ENCODE measurements at regions not wholly inside any gene's neighbourhood (a gene's known extent, or its start where the extent isn't known, plus 50 kb on each side); places are given as distances from the start of the nearest gene placed in this dataset.
"Not testable (repeated sequence)": the region's sequence is repeated elsewhere in the genome, so short reads cannot be mapped to it uniquely, and the experiment has no call there.

- Histone ChIP-seq H3K9me3 (ENCODE audit: insufficient read depth, low read depth, low read length) (0 out of 2 replicates have a peak, but pooled peaks cover 4% of the 10 kb centered on the region), H3K4me1 (ENCODE audit: insufficient read depth, low read length) (peaks cover 5% of the 10 kb centered on the region; the same call in 1 of the 2 replicates), H3K4me3 (ENCODE audit: low read length) (no peak overlapping the region), H3K27me3 (ENCODE audit: insufficient read depth, low read length) (no peaks in the 10 kb centered on the region), H3K27ac (ENCODE audit: low read depth, low read length) (no peak overlapping the region), H3K36me3 (ENCODE audit: insufficient read depth, low read length) (no peaks in the 10 kb centered on the region), H3K9ac (ENCODE audit: low read depth, low read length) (no peak overlapping the region)
Measured at GRCh38 chr5:92951746-92952145, 629.3 kb downstream of the NR2F1-AS1 start.

GRCh38 chr5:92946546-92946945, 634.5 kb downstream of the NR2F1-AS1 start:
- H3K27me3 ChIP-seq (ENCODE audit: insufficient read depth, low read length), result no peaks in the 10 kb centered on the region
- H3K27ac ChIP-seq (ENCODE audit: low read depth, low read length), result no peak overlapping the region
- peaks cover 6% of the 10 kb centered on the region; the same call in 1 of the 2 replicates for H3K4me1 ChIP-seq (ENCODE audit: insufficient read depth, low read length)
- 0 out of 2 replicates have a peak, but pooled peaks cover 2% of the 10 kb centered on the region for H3K9me3 ChIP-seq (ENCODE audit: insufficient read depth, low read depth, low read length)
- H3K36me3 ChIP-seq (ENCODE audit: insufficient read depth, low read length), result no peaks in the 10 kb centered on the region
- H3K9ac ChIP-seq (ENCODE audit: low read depth, low read length), result no peak overlapping the region
- WGBS, result 95% methylated on average over 5 of the region's 8 CpGs
- no peak overlapping the region for H3K4me3 ChIP-seq (ENCODE audit: low read length)

GRCh38 chr5:92945605-92946097, 635.4 kb downstream of the NR2F1-AS1 start:
- Histone ChIP-seq H3K9ac (ENCODE audit: low read depth, low read length) (no peak overlapping the region), H3K9me3 (ENCODE audit: insufficient read depth, low read depth, low read length) (no peaks in the 10 kb centered on the region), H3K27ac (ENCODE audit: low read depth, low read length) (no peak overlapping the region), H3K4me3 (ENCODE audit: low read length) (no peak overlapping the region), H3K27me3 (ENCODE audit: insufficient read depth, low read length) (no peaks in the 10 kb centered on the region), H3K36me3 (ENCODE audit: insufficient read depth, low read length) (no peaks in the 10 kb centered on the region), H3K4me1 (ENCODE audit: insufficient read depth, low read length) (peaks cover 6% of the 10 kb centered on the region; the same call in 1 of the 2 replicates)

GRCh38 chr5:92944903-92945604, 636.0 kb downstream of the NR2F1-AS1 start:
- Histone ChIP-seq H3K27ac (ENCODE audit: low read depth, low read length) (no peak overlapping the region), H3K4me3 (ENCODE audit: low read length) (no peak overlapping the region), H3K9ac (ENCODE audit: low read depth, low read length) (no peak overlapping the region), H3K9me3 (ENCODE audit: insufficient read depth, low read depth, low read length) (no peaks in the 10 kb centered on the region), H3K27me3 (ENCODE audit: insufficient read depth, low read length) (no peaks in the 10 kb centered on the region), H3K4me1 (ENCODE audit: insufficient read depth, low read length) (peaks cover 6% of the 10 kb centered on the region; the same call in 1 of the 2 replicates), H3K36me3 (ENCODE audit: insufficient read depth, low read length) (no peaks in the 10 kb centered on the region)
- 82% methylated on average over 3 of the region's 3 CpGs for WGBS

- Histone ChIP-seq H3K9ac (ENCODE audit: low read depth, low read length) (no peak overlapping the region), H3K27ac (ENCODE audit: low read depth, low read length) (no peak overlapping the region)
Measured at GRCh38 chr5:92944337-92944736, 636.7 kb downstream of the NR2F1-AS1 start.

GRCh38 chr5:92942762-92943161, 638.3 kb downstream of the NR2F1-AS1 start:
- no peaks in the 10 kb centered on the region for H3K36me3 ChIP-seq (ENCODE audit: insufficient read depth, low read length)
- no peaks in the 10 kb centered on the region for H3K9me3 ChIP-seq (ENCODE audit: insufficient read depth, low read depth, low read length)
- no peaks in the 10 kb centered on the region for H3K27me3 ChIP-seq (ENCODE audit: insufficient read depth, low read length)
- no peak overlapping the region for H3K9ac ChIP-seq (ENCODE audit: low read depth, low read length)
- H3K4me1 ChIP-seq (ENCODE audit: insufficient read depth, low read length), result peaks cover 9% of the 10 kb centered on the region; the same call in 1 of the 2 replicates
- H3K27ac ChIP-seq (ENCODE audit: low read depth, low read length), result no peak overlapping the region
- no peak overlapping the region for H3K4me3 ChIP-seq (ENCODE audit: low read length)

More at GRCh38 chr5:92944337-92944736, 636.7 kb downstream of the NR2F1-AS1 start:
- H3K9me3 ChIP-seq (ENCODE audit: insufficient read depth, low read depth, low read length), result no peaks in the 10 kb centered on the region
- H3K27me3 ChIP-seq (ENCODE audit: insufficient read depth, low read length), result no peaks in the 10 kb centered on the region
- no peak overlapping the region for H3K4me3 ChIP-seq (ENCODE audit: low read length)
- no peaks in the 10 kb centered on the region for H3K36me3 ChIP-seq (ENCODE audit: insufficient read depth, low read length)
- 100% methylated on average over 1 of the region's 2 CpGs for WGBS
- H3K4me1 ChIP-seq (ENCODE audit: insufficient read depth, low read length), result peaks cover 9% of the 10 kb centered on the region; the same call in 1 of the 2 replicates

- H3K27ac ChIP-seq (ENCODE audit: low read depth, low read length), result no peak overlapping the region
- no peaks in the 10 kb centered on the region for H3K27me3 ChIP-seq (ENCODE audit: insufficient read depth, low read length)
- no peaks in the 10 kb centered on the region for H3K9me3 ChIP-seq (ENCODE audit: insufficient read depth, low read depth, low read length)
- H3K9ac ChIP-seq (ENCODE audit: low read depth, low read length), result no peak overlapping the region
- H3K36me3 ChIP-seq (ENCODE audit: insufficient read depth, low read length), result no peaks in the 10 kb centered on the region
- H3K4me1 ChIP-seq (ENCODE audit: insufficient read depth, low read length), result peaks cover 9% of the 10 kb centered on the region; the same call in 1 of the 2 replicates
- no peak overlapping the region for H3K4me3 ChIP-seq (ENCODE audit: low read length)
- WGBS, result 95% methylated on average over 9 of the region's 9 CpGs
Measured at GRCh38 chr5:92941806-92942205, 639.2 kb downstream of the NR2F1-AS1 start.

- H3K4me1 ChIP-seq (ENCODE audit: insufficient read depth, low read length), result 0 out of 2 replicates have a peak, but pooled peaks cover 3% of the 10 kb centered on the region
- WGBS, result 74% methylated on average over 4 of the region's 4 CpGs
- no peak overlapping the region for H3K4me3 ChIP-seq (ENCODE audit: low read length)
- no peaks in the 10 kb centered on the region for H3K27me3 ChIP-seq (ENCODE audit: insufficient read depth, low read length)
- no peaks in the 10 kb centered on the region for H3K36me3 ChIP-seq (ENCODE audit: insufficient read depth, low read length)
- no peak overlapping the region for H3K9ac ChIP-seq (ENCODE audit: low read depth, low read length)
- no peaks in the 10 kb centered on the region for H3K9me3 ChIP-seq (ENCODE audit: insufficient read depth, low read depth, low read length)
- H3K27ac ChIP-seq (ENCODE audit: low read depth, low read length), result no peak overlapping the region
Measured at GRCh38 chr5:92939428-92939827, 641.6 kb downstream of the NR2F1-AS1 start.

- not testable (repeated sequence) for H3K36me3 ChIP-seq (ENCODE audit: insufficient read depth, low read length); H3K9me3 ChIP-seq (ENCODE audit: insufficient read depth, low read depth, low read length); H3K4me3 ChIP-seq (ENCODE audit: low read length); H3K4me1 ChIP-seq (ENCODE audit: insufficient read depth, low read length); H3K9ac ChIP-seq (ENCODE audit: low read depth, low read length); H3K27ac ChIP-seq (ENCODE audit: low read depth, low read length); H3K27me3 ChIP-seq (ENCODE audit: insufficient read depth, low read length)
- 50% methylated on average over 1 of the region's 2 CpGs for WGBS
Measured at GRCh38 chr5:92937396-92937795, 643.6 kb downstream of the NR2F1-AS1 start.

- 88% methylated on average over 3 of the region's 3 CpGs for WGBS
- H3K27me3 ChIP-seq (ENCODE audit: insufficient read depth, low read length), result no peaks in the 10 kb centered on the region
- no peaks in the 10 kb centered on the region for H3K36me3 ChIP-seq (ENCODE audit: insufficient read depth, low read length)
- peaks cover 20% of the 10 kb centered on the region; the same call in 1 of the 2 replicates for H3K4me1 ChIP-seq (ENCODE audit: insufficient read depth, low read length)
- H3K9ac ChIP-seq (ENCODE audit: low read depth, low read length), result no peak overlapping the region
- no peak overlapping the region for H3K27ac ChIP-seq (ENCODE audit: low read depth, low read length)
- no peak overlapping the region for H3K4me3 ChIP-seq (ENCODE audit: low read length)
- no peaks in the 10 kb centered on the region for H3K9me3 ChIP-seq (ENCODE audit: insufficient read depth, low read depth, low read length)
Measured at GRCh38 chr5:92930057-92930456, 651.0 kb downstream of the NR2F1-AS1 start.

- WGBS, result 73% methylated on average over 4 of the region's 4 CpGs
- Histone ChIP-seq H3K36me3 (ENCODE audit: insufficient read depth, low read length) (no peaks in the 10 kb centered on the region), H3K9ac (ENCODE audit: low read depth, low read length) (no peak overlapping the region), H3K27me3 (ENCODE audit: insufficient read depth, low read length) (no peaks in the 10 kb centered on the region), H3K9me3 (ENCODE audit: insufficient read depth, low read depth, low read length) (no peaks in the 10 kb centered on the region), H3K4me3 (ENCODE audit: low read length) (no peak overlapping the region), H3K4me1 (ENCODE audit: insufficient read depth, low read length) (peaks cover 44% of the 10 kb centered on the region), H3K27ac (ENCODE audit: low read depth, low read length) (no peak overlapping the region)
Measured at GRCh38 chr5:92927291-92927778, 653.7 kb downstream of the NR2F1-AS1 start.
